ENCODE measurements at regions not wholly inside any gene's neighbourhood (a gene's known extent, or its start where the extent isn't known, plus 50 kb on each side); places are given as distances from the start of the nearest gene placed in this dataset.

- H3K36me3 Mint-ChIP-seq (ENCODE audit: insufficient read depth), result peaks cover 1% of the 10 kb centered on the region
- no peak overlapping the region for H3K27ac Mint-ChIP-seq (ENCODE audit: low read depth)
- no peaks in the 10 kb centered on the region for H3K27me3 Mint-ChIP-seq
- DNase-seq (ENCODE audit: low spot score in 2 of 2), result no peak
- peaks cover 15% of the 10 kb centered on the region for H3K9me3 Mint-ChIP-seq
- no peak overlapping the region for H3K4me3 Mint-ChIP-seq
- no peak for ATAC-seq (replicated peaks; ENCODE audit: extremely low read depth, poor library complexity, severe bottlenecking)
- no peaks in the 10 kb centered on the region for H3K4me1 Mint-ChIP-seq
These were observed 1451.1 kb downstream of the GATA3 start for GRCh38 chr10:9505546-9505945.

- Mint-ChIP-seq H3K4me1 (no peaks in the 10 kb centered on the region), H3K27ac (ENCODE audit: low read depth) (no peak overlapping the region), H3K9me3 (peaks cover 10% of the 10 kb centered on the region), H3K36me3 (ENCODE audit: insufficient read depth) (no peaks in the 10 kb centered on the region), H3K27me3 (no peaks in the 10 kb centered on the region), H3K4me3 (no peak overlapping the region)
- ATAC-seq (replicated peaks; ENCODE audit: extremely low read depth, poor library complexity, severe bottlenecking) (no peak), DNase-seq (ENCODE audit: low spot score in 2 of 2) (no peak)
These were observed 1454.1 kb downstream of the GATA3 start for GRCh38 chr10:9508606-9509005.

DNA sequence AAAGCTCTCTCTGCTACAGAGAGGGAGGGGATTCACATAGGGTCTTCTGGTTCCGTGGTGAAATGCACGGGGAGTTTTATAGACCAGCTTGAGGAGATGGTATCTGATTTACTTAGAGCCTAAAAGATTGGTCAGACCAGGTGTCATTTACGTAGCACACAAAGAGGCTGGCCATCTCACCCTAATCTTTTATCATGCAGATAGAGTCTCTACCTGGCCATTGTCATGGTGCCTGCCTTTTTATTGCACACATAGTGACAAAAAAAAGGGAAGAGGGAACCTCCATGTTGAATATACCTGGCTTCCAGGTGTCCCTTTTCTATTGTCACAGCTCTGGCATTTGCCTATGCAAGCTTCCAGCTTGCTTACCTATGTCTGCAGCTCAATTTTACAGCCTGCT is 1456.1 kb downstream of the GATA3 start:
- Mint-ChIP-seq H3K4me3 (no peak overlapping the region), H3K27ac (ENCODE audit: low read depth) (no peak overlapping the region), H3K27me3 (no peaks in the 10 kb centered on the region), H3K36me3 (ENCODE audit: insufficient read depth) (no peaks in the 10 kb centered on the region), H3K9me3 (peaks cover 10% of the 10 kb centered on the region), H3K4me1 (no peaks in the 10 kb centered on the region)
- ATAC-seq (replicated peaks; ENCODE audit: extremely low read depth, poor library complexity, severe bottlenecking) (no peak), DNase-seq (ENCODE audit: low spot score in 2 of 2) (no peak)

- Mint-ChIP-seq H3K4me3 (no peak overlapping the region), H3K4me1 (no peaks in the 10 kb centered on the region), H3K27me3 (no peaks in the 10 kb centered on the region), H3K36me3 (ENCODE audit: insufficient read depth) (no peaks in the 10 kb centered on the region), H3K9me3 (peaks cover 6% of the 10 kb centered on the region), H3K27ac (ENCODE audit: low read depth) (no peak overlapping the region)
- no peak for ATAC-seq (replicated peaks; ENCODE audit: extremely low read depth, poor library complexity, severe bottlenecking)
- no peak for DNase-seq (ENCODE audit: low spot score in 2 of 2)
These were observed 1461.4 kb downstream of the GATA3 start for GRCh38 chr10:9515922-9516321.

DNA sequence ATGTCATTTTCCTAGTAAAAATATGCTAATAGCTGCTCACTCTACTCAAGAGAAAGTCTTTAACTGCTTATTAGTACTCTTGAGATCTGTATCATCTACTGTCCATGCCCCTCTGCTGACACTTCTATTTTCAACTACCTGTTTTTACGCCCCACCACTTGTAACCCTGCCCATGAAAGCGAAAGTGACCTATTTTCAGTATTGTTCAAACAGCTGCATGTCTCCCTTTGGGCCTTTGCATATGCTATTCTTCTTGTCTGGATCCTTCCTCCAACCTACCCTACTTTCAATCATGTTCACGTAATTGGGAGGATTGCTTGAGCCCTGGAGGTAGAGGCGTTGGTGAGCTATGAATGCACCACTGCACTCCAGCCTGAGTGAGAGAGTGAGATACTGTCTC is 1481.3 kb downstream of the GATA3 start:
- H3K27ac Mint-ChIP-seq (ENCODE audit: low read depth), result no peak overlapping the region
- H3K4me3 Mint-ChIP-seq, result no peak overlapping the region
- no peaks in the 10 kb centered on the region for H3K36me3 Mint-ChIP-seq (ENCODE audit: insufficient read depth)
- H3K9me3 Mint-ChIP-seq, result peaks cover 8% of the 10 kb centered on the region
- ATAC-seq (replicated peaks; ENCODE audit: extremely low read depth, poor library complexity, severe bottlenecking), result no peak
- DNase-seq (ENCODE audit: low spot score in 2 of 2), result no peak
- H3K27me3 Mint-ChIP-seq, result no peaks in the 10 kb centered on the region
- no peaks in the 10 kb centered on the region for H3K4me1 Mint-ChIP-seq

- no peaks in the 10 kb centered on the region for H3K27me3 Mint-ChIP-seq
- H3K27ac Mint-ChIP-seq (ENCODE audit: low read depth), result no peak overlapping the region
- ATAC-seq (replicated peaks; ENCODE audit: extremely low read depth, poor library complexity, severe bottlenecking), result no peak
- no peak overlapping the region for H3K4me3 Mint-ChIP-seq
- peaks cover 6% of the 10 kb centered on the region for H3K9me3 Mint-ChIP-seq
- DNase-seq (ENCODE audit: low spot score in 2 of 2), result no peak
- H3K36me3 Mint-ChIP-seq (ENCODE audit: insufficient read depth), result no peaks in the 10 kb centered on the region
- no peaks in the 10 kb centered on the region for H3K4me1 Mint-ChIP-seq
These were observed 1472.6 kb upstream of the CELF2 start for GRCh38 chr10:9545073-9545472.

DNA sequence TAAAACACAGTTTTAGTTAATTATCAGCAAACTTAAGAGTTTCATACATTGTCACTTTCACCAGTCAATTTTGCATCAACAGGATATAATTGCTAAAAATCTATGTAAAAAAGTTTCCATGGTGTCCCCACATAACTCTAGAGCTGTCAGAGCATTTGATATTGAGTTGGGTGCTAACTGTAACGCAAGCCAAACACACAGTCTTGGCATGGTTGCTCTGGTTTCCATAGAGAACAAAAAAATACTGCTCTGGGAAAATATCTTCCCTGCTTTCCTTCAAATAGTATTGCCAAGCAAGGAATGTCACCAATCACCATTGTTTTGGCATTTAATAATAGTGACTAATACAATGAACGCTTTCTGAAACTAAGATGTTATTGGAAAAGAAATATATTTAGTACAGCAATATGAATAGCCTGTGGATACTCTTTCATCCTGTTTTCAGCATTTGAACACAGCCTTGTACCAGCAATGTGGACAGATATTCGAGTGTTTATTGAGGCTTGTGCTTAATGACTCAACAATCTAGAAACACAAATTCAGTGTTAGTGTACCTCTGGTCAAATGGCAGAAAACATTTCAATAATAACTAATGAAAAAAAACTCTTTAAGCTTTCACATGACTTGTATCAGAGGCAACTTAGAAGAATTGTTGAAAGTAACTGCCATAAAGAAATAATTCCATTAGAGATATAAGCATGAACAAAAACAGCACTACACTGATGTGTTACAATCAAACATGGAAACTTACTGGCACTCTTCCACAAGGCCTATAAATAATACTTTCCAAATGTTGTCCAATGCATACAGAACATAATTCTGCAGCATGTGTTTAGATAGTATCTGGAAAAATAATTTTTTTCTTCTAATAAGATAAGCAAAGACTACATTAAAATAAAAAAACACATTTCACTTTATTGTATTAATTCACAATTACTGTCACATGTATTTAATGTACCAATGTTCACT is 1469.5 kb upstream of the CELF2 start:
- no peaks in the 10 kb centered on the region for H3K36me3 Mint-ChIP-seq (ENCODE audit: insufficient read depth)
- no peak overlapping the region for H3K4me3 Mint-ChIP-seq
- no peaks in the 10 kb centered on the region for H3K4me1 Mint-ChIP-seq
- peaks cover 15% of the 10 kb centered on the region for H3K9me3 Mint-ChIP-seq
- ATAC-seq (replicated peaks; ENCODE audit: extremely low read depth, poor library complexity, severe bottlenecking) (no peak), DNase-seq (ENCODE audit: low spot score in 2 of 2) (no peak)
- no peak overlapping the region for H3K27ac Mint-ChIP-seq (ENCODE audit: low read depth)
- no peaks in the 10 kb centered on the region for H3K27me3 Mint-ChIP-seq

- no peak for ATAC-seq (replicated peaks; ENCODE audit: extremely low read depth, poor library complexity, severe bottlenecking)
- no peaks in the 10 kb centered on the region for H3K36me3 Mint-ChIP-seq (ENCODE audit: insufficient read depth)
These were observed 1466.9 kb upstream of the CELF2 start for GRCh38 chr10:9550810-9551209.

GRCh38 chr10:9554321-9554720 is 1463.4 kb upstream of the CELF2 start:
- no peak overlapping the region for H3K27ac Mint-ChIP-seq (ENCODE audit: low read depth)
- H3K27me3 Mint-ChIP-seq, result no peaks in the 10 kb centered on the region
- no peaks in the 10 kb centered on the region for H3K36me3 Mint-ChIP-seq (ENCODE audit: insufficient read depth)
- H3K9me3 Mint-ChIP-seq, result peaks cover 9% of the 10 kb centered on the region
- no peaks in the 10 kb centered on the region for H3K4me1 Mint-ChIP-seq
- DNase-seq (ENCODE audit: low spot score in 2 of 2), result no peak
- no peak for ATAC-seq (replicated peaks; ENCODE audit: extremely low read depth, poor library complexity, severe bottlenecking)
- no peak overlapping the region for H3K4me3 Mint-ChIP-seq

More at GRCh38 chr10:9550810-9551209, 1466.9 kb upstream of the CELF2 start:
- no peaks in the 10 kb centered on the region for H3K27me3 Mint-ChIP-seq
- no peak for DNase-seq (ENCODE audit: low spot score in 2 of 2)
- H3K4me3 Mint-ChIP-seq, result no peak overlapping the region
- no peaks in the 10 kb centered on the region for H3K4me1 Mint-ChIP-seq
- peaks cover 15% of the 10 kb centered on the region for H3K9me3 Mint-ChIP-seq
- no peak overlapping the region for H3K27ac Mint-ChIP-seq (ENCODE audit: low read depth)

GRCh38 chr10:9560976-9561375 is 1456.7 kb upstream of the CELF2 start:
- DNase-seq (ENCODE audit: low spot score in 2 of 2) (no peak), ATAC-seq (replicated peaks; ENCODE audit: extremely low read depth, poor library complexity, severe bottlenecking) (no peak)
- Mint-ChIP-seq H3K9me3 (no peaks in the 10 kb centered on the region), H3K27me3 (no peaks in the 10 kb centered on the region), H3K36me3 (ENCODE audit: insufficient read depth) (no peaks in the 10 kb centered on the region), H3K27ac (ENCODE audit: low read depth) (no peak overlapping the region), H3K4me1 (no peaks in the 10 kb centered on the region), H3K4me3 (no peak overlapping the region)

GRCh38 chr10:9561821-9562505 is 1455.7 kb upstream of the CELF2 start:
- H3K36me3 Mint-ChIP-seq (ENCODE audit: insufficient read depth), result no peaks in the 10 kb centered on the region
- H3K9me3 Mint-ChIP-seq, result no peaks in the 10 kb centered on the region
- no peak overlapping the region for H3K4me3 Mint-ChIP-seq
- DNase-seq (ENCODE audit: low spot score in 2 of 2) (no peak), ATAC-seq (replicated peaks; ENCODE audit: extremely low read depth, poor library complexity, severe bottlenecking) (no peak)
- no peak overlapping the region for H3K27ac Mint-ChIP-seq (ENCODE audit: low read depth)
- no peaks in the 10 kb centered on the region for H3K4me1 Mint-ChIP-seq
- H3K27me3 Mint-ChIP-seq, result no peaks in the 10 kb centered on the region

DNA sequence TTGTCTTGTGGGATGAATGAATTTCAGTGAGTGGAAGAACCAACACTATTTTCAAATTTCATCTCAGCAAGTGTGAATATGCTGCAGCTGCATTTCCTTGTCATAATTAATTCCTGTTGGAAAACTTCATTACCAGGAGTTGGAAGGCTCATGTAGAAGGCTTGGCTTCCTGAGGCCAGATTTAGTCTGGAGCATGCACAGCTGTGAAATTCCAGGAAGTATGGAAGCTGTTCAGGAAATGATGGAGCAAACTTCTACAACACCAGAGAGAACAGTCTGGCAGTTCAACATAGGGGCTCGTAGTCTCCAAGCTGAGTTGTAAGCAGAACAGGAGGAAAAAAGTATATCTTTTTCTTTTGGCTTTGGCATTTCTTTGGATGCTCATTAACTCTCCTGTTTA is 1439.9 kb upstream of the CELF2 start:
- Mint-ChIP-seq H3K36me3 (ENCODE audit: insufficient read depth) (no peaks in the 10 kb centered on the region), H3K27ac (ENCODE audit: low read depth) (no peak overlapping the region), H3K27me3 (no peaks in the 10 kb centered on the region), H3K9me3 (peaks cover 6% of the 10 kb centered on the region), H3K4me3 (no peak overlapping the region), H3K4me1 (no peaks in the 10 kb centered on the region)
- ATAC-seq (replicated peaks; ENCODE audit: extremely low read depth, poor library complexity, severe bottlenecking) (no peak), DNase-seq (ENCODE audit: low spot score in 2 of 2) (no peak)
